ENCODE measurements at regions not wholly inside any gene's neighbourhood (a gene's known extent, or its start where the extent isn't known, plus 50 kb on each side); places are given as distances from the start of the nearest gene placed in this dataset.

- Histone ChIP-seq H3K27ac (no peak overlapping the region), H3K9me3 (no peaks in the 10 kb centered on the region), H3K36me3 (no peaks in the 10 kb centered on the region), H3K27me3 (no peaks in the 10 kb centered on the region), H3K4me3 (no peak overlapping the region), H3K4me1 (no peaks in the 10 kb centered on the region)
- intact Hi-C loops (cut with DNase I): no loop called here
- ATAC-seq: peak; percentile 32
- no peak for TF ChIP-seq CTCF (IDR thresholded peaks at IDR 0.05)
- no peak for DNase-seq
These were observed 115.3 kb downstream of the BCL2L11 start for GRCh38 chr2:111236025-111236424.

- intact Hi-C loops (cut with DNase I): no loop called here
- Histone ChIP-seq H3K36me3 (no peaks in the 10 kb centered on the region), H3K27me3 (no peaks in the 10 kb centered on the region), H3K9me3 (no peaks in the 10 kb centered on the region), H3K4me1 (no peaks in the 10 kb centered on the region), H3K4me3 (no peak overlapping the region), H3K27ac (no peak overlapping the region)
- no peak for TF ChIP-seq CTCF (IDR thresholded peaks at IDR 0.05)
- no peak for DNase-seq
- ATAC-seq: peak; percentile 54
These were observed 117.6 kb downstream of the BCL2L11 start for GRCh38 chr2:111238296-111238695.

- Histone ChIP-seq H3K4me1 (no peaks in the 10 kb centered on the region), H3K27me3 (no peaks in the 10 kb centered on the region), H3K9me3 (no peaks in the 10 kb centered on the region), H3K27ac (no peak overlapping the region), H3K4me3 (no peak overlapping the region), H3K36me3 (no peaks in the 10 kb centered on the region)
- intact Hi-C loops (cut with DNase I): no loop called here
- no peak for TF ChIP-seq CTCF (IDR thresholded peaks at IDR 0.05)
- ATAC-seq: no peak
- no peak for DNase-seq
These were observed 118.4 kb downstream of the BCL2L11 start for GRCh38 chr2:111239107-111239506.

GRCh38 chr2:111239581-111240249 is 119.0 kb downstream of the BCL2L11 start:
- no peak for TF ChIP-seq CTCF (IDR thresholded peaks at IDR 0.05)
- Histone ChIP-seq H3K4me1 (no peaks in the 10 kb centered on the region), H3K27me3 (no peaks in the 10 kb centered on the region), H3K27ac (no peak overlapping the region), H3K36me3 (no peaks in the 10 kb centered on the region), H3K4me3 (no peak overlapping the region), H3K9me3 (no peaks in the 10 kb centered on the region)
- ATAC-seq (no peak), DNase-seq (no peak)
- intact Hi-C loops (cut with DNase I): no loop called here

- TF ChIP-seq CTCF (IDR thresholded peaks at IDR 0.05): no peak
- intact Hi-C loops (cut with DNase I): no loop called here
- no peaks in the 10 kb centered on the region for H3K27me3 ChIP-seq
- H3K4me1 ChIP-seq: no peaks in the 10 kb centered on the region
- no peak overlapping the region for H3K4me3 ChIP-seq
- ATAC-seq (no peak), DNase-seq (no peak)
- H3K36me3 ChIP-seq: no peaks in the 10 kb centered on the region
- H3K27ac ChIP-seq: no peak overlapping the region
- H3K9me3 ChIP-seq: no peaks in the 10 kb centered on the region
These were observed 122.6 kb downstream of the BCL2L11 start for GRCh38 chr2:111243295-111243694.

- DNase-seq: no peak
- intact Hi-C loops (cut with DNase I): no loop called here
- no peaks in the 10 kb centered on the region for H3K36me3 ChIP-seq
- H3K27ac ChIP-seq: no peak overlapping the region
- H3K27me3 ChIP-seq: no peaks in the 10 kb centered on the region
- H3K4me1 ChIP-seq: no peaks in the 10 kb centered on the region
- ATAC-seq: no peak
- no peak for TF ChIP-seq CTCF (IDR thresholded peaks at IDR 0.05)
- no peak overlapping the region for H3K4me3 ChIP-seq
- H3K9me3 ChIP-seq: no peaks in the 10 kb centered on the region
These were observed 124.2 kb downstream of the BCL2L11 start for GRCh38 chr2:111244864-111245263.

All from upper lobe of right lung (tissue), 1 donor.